Liver (tissue), 8 donors: ENCODE measurements at regions not wholly inside any gene's neighbourhood (a gene's known extent, or its start where the extent isn't known, plus 50 kb on each side); places are given as distances from the start of the nearest gene placed in this dataset.

Experiments
- DNase-seq: peaks from one replicate; pipeline ENCODE4 v3.0.0-alpha.2; 2017; ENCODE audit warnings: low spot score
- H3K27ac ChIP-seq, 2 donors: one replicate each; pipeline ENCODE4 v1.7.0; 2013; ENCODE audit warnings: inconsistent platforms in 2 of 2, low read length in 2 of 2, control low read depth in 1 of 2, low read depth in 1 of 2, mild to moderate bottlenecking in 1 of 2
- H3K27me3 ChIP-seq, 4 donors: one replicate each; pipeline versions ENCODE4 v1.6.1 to v1.7.0; 2013; ENCODE audit warnings: low read length in 3 of 4, inconsistent platforms in 1 of 4, mild to moderate bottlenecking in 1 of 4, moderate library complexity in 1 of 4; ENCODE audit not compliant: control insufficient read depth in 4 of 4, insufficient read depth in 4 of 4
- H3K36me3 ChIP-seq, 4 donors: one replicate each; pipeline versions ENCODE4 v1.6.1 to v1.7.0; 2013; ENCODE audit warnings: low read length in 3 of 4, mild to moderate bottlenecking in 3 of 4, low read depth in 1 of 4, moderate library complexity in 1 of 4; ENCODE audit not compliant: control insufficient read depth in 4 of 4, insufficient read depth in 3 of 4
- H3K4me1 ChIP-seq, 4 donors: one replicate each; pipeline versions ENCODE4 v1.6.1 to v1.7.0; 2013; ENCODE audit warnings: low read length in 3 of 4, mild to moderate bottlenecking in 3 of 4, moderate library complexity in 1 of 4; ENCODE audit not compliant: control insufficient read depth in 4 of 4, insufficient read depth in 4 of 4
- H3K4me3 ChIP-seq, 3 donors: one replicate each; pipeline versions ENCODE4 v1.6.1 to v1.7.0; 2013; ENCODE audit warnings: low read length in 3 of 3, control low read depth in 1 of 3, low read depth in 1 of 3, mild to moderate bottlenecking in 1 of 3
- H3K9ac ChIP-seq, 2 donors: one replicate each; pipeline ENCODE4 v1.7.0; 2013; ENCODE audit warnings: low read length in 2 of 2, mild to moderate bottlenecking in 2 of 2, moderate library complexity in 2 of 2, control low read depth in 1 of 2, low read depth in 1 of 2
- H3K9me3 ChIP-seq, 4 donors: one replicate each; pipeline versions ENCODE4 v1.6.1 to v1.7.0; 2013; ENCODE audit warnings: low read length in 3 of 4; ENCODE audit not compliant: control insufficient read depth in 4 of 4
- ATF3 ChIP-seq: IDR thresholded peaks from 2 replicates; pipeline ENCODE4 v1.6.1; 2016; ENCODE audit warnings: antibody characterized with exemption
- EGR1 ChIP-seq, 2 donors: IDR thresholded peaks; 2 replicates each; pipeline ENCODE4 v1.6.1; 2016 to 2018; ENCODE audit warnings: antibody characterized with exemption in 2 of 2, low read depth in 2 of 2
- FOXA1 ChIP-seq: IDR thresholded peaks from 2 replicates; pipeline ENCODE4 v1.6.1; 2016; ENCODE audit warnings: antibody characterized with exemption
- FOXA2 ChIP-seq: IDR thresholded peaks from 2 replicates; pipeline ENCODE4 v1.6.1; 2016; ENCODE audit warnings: antibody characterized with exemption
- GABPA ChIP-seq, 2 donors: IDR thresholded peaks in 1 of 2; conservative IDR thresholded peaks in 1 of 2; 2 replicates each; pipeline ENCODE4 v1.6.1; 2016; ENCODE audit warnings: antibody characterized with exemption in 2 of 2, mild to moderate bottlenecking in 1 of 2, moderate library complexity in 1 of 2
- HNF4A ChIP-seq, 2 donors: conservative IDR thresholded peaks; 2 replicates each; pipeline ENCODE4 v1.6.1; 2016; ENCODE audit warnings: antibody characterized with exemption in 2 of 2, mild to moderate bottlenecking in 2 of 2
- HNF4G ChIP-seq: IDR thresholded peaks from 2 replicates; pipeline ENCODE4 v1.6.1; 2016; ENCODE audit warnings: antibody characterized with exemption
- JUND ChIP-seq, 2 donors: IDR thresholded peaks; 2 replicates each; pipeline ENCODE4 v1.6.1; 2016; ENCODE audit warnings: antibody characterized with exemption in 2 of 2
- NR2F2 ChIP-seq: IDR thresholded peaks from 2 replicates; pipeline ENCODE4 v1.6.1; 2016; ENCODE audit warnings: antibody characterized with exemption
- RAD21 ChIP-seq, 2 donors: IDR thresholded peaks; 2 replicates each; pipeline ENCODE4 v1.6.1; 2016; ENCODE audit warnings: antibody characterized with exemption in 2 of 2, mild to moderate bottlenecking in 2 of 2
- REST ChIP-seq: IDR thresholded peaks from 2 replicates; pipeline ENCODE4 v1.6.1; 2016; ENCODE audit warnings: antibody characterized with exemption, mild to moderate bottlenecking
- RXRA ChIP-seq, 2 donors: IDR thresholded peaks; 2 replicates each; pipeline ENCODE4 v1.6.1; 2017 to 2018; ENCODE audit warnings: antibody characterized with exemption in 2 of 2, mild to moderate bottlenecking in 1 of 2
- SP1 ChIP-seq: IDR thresholded peaks from 2 replicates; pipeline ENCODE4 v1.6.1; 2018; ENCODE audit warnings: antibody characterized with exemption, mild to moderate bottlenecking
- TAF1 ChIP-seq: conservative IDR thresholded peaks from 2 replicates; pipeline ENCODE4 v1.6.1; 2016; ENCODE audit warnings: antibody characterized with exemption, mild to moderate bottlenecking
- YY1 ChIP-seq: IDR thresholded peaks from 2 replicates; pipeline ENCODE4 v1.6.1; 2016; ENCODE audit warnings: antibody characterized with exemption, mild to moderate bottlenecking
- WGBS: extraction: QIAGEN DNeasy Blood & Tissue Kit; methylation state at CpG from one replicate; pipeline ENCODE4 v1.1.7; 2013; 5-methylcytosine and 5-hydroxymethylcytosine counted together
- TF ChIP-seq, protein P1 (sequence below): fragments of 150-350 bp; IDR thresholded peaks from 2 replicates; pipeline ENCODE4 v1.5.1; 2017; ENCODE audit warnings: improper control_type of control experiment, low read depth, low read length; ENCODE audit not compliant: missing input control
- TF ChIP-seq, protein P2 (sequence below): IDR thresholded peaks from 2 replicates; pipeline ENCODE4 v1.6.1; 2016; ENCODE audit warnings: antibody characterized with exemption
- donor health status: healthy.
- donor health status: healthy.
- donor health status: healthy.
- donor health status: healthy.
- donor health status: healthy.

DNA sequence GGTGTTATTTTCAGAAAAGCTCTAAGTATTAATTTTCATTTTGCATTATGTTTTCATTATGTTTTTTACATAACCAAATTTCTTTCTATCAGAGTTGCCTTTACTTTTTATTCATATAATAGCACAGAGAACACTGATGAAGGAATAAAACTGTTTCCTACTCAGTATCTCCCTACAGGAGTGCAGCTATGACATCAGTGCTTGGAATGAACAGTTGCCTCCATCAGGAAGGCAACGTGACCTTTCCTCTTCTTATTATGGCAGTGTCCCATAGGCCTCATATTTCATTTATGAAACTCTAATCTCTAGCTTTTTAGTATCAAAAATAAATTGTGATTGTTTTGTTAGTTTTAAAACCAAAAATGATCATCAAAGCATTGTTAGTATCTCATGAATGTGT lies 712.8 kb downstream of the CD109 start:
- H3K27me3 ChIP-seq, result no peaks in the 10 kb centered on the region
- no peak for DNase-seq
- H3K4me1 ChIP-seq, result no peaks in the 10 kb centered on the region
- TF ChIP-seq NR2F2, result no peak
- TF ChIP-seq GABPA (IDR thresholded peaks at IDR 0.05 in 1 of 2, conservative IDR thresholded peaks at IDR 0.05 in 1 of 2), result no peak
- no peak for TF ChIP-seq REST
- WGBS, result 59% methylated on average over 1 of the region's 1 CpG
- H3K4me3 ChIP-seq, result no peak overlapping the region
- H3K9ac ChIP-seq, result no peak overlapping the region
- H3K27ac ChIP-seq, result no peak overlapping the region
- no peaks in the 10 kb centered on the region for H3K9me3 ChIP-seq
- H3K36me3 ChIP-seq, result no peaks in the 10 kb centered on the region

GRCh38 chr6:74404366-74404765 lies 708.4 kb downstream of the CD109 start:
- no peak for DNase-seq
- Histone ChIP-seq H3K27me3 (no peaks in the 10 kb centered on the region), H3K4me3 (no peak overlapping the region), H3K27ac (no peak overlapping the region), H3K9ac (no peak overlapping the region), H3K9me3 (no peaks in the 10 kb centered on the region), H3K4me1 (no peaks in the 10 kb centered on the region), H3K36me3 (no peaks in the 10 kb centered on the region)
- WGBS, result 89% methylated on average over 2 of the region's 2 CpGs
- TF ChIP-seq FOXA1 (no peak), SP1 (no peak), HNF4G (no peak), TAF1 (no peak), REST (no peak), GABPA (IDR thresholded peaks at IDR 0.05 in 1 of 2, conservative IDR thresholded peaks at IDR 0.05 in 1 of 2) (no peak), HNF4A (conservative IDR thresholded peaks at IDR 0.05) (no peak), YY1 (no peak), ATF3 (no peak), JUND (IDR thresholded peaks at IDR 0.05) (no peak), FOXA2 (no peak), RXRA (IDR thresholded peaks at IDR 0.05) (no peak), RAD21 (IDR thresholded peaks at IDR 0.05) (no peak), EGR1 (IDR thresholded peaks at IDR 0.05; ENCODE audit: low read depth in 2 of 2) (no peak)
- TF ChIP-seq, protein P1, sequence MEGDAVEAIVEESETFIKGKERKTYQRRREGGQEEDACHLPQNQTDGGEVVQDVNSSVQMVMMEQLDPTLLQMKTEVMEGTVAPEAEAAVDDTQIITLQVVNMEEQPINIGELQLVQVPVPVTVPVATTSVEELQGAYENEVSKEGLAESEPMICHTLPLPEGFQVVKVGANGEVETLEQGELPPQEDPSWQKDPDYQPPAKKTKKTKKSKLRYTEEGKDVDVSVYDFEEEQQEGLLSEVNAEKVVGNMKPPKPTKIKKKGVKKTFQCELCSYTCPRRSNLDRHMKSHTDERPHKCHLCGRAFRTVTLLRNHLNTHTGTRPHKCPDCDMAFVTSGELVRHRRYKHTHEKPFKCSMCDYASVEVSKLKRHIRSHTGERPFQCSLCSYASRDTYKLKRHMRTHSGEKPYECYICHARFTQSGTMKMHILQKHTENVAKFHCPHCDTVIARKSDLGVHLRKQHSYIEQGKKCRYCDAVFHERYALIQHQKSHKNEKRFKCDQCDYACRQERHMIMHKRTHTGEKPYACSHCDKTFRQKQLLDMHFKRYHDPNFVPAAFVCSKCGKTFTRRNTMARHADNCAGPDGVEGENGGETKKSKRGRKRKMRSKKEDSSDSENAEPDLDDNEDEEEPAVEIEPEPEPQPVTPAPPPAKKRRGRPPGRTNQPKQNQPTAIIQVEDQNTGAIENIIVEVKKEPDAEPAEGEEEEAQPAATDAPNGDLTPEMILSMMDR, result no peak
- TF ChIP-seq, protein P2, sequence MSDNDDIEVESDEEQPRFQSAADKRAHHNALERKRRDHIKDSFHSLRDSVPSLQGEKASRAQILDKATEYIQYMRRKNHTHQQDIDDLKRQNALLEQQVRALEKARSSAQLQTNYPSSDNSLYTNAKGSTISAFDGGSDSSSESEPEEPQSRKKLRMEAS, result no peak
